HL-60/S4 treated with retinoic acid at 250 ng/mL for 4 days and 3 days (cell line): ENCODE measurements at regions not wholly inside any gene's neighbourhood (a gene's known extent, or its start where the extent isn't known, plus 50 kb on each side); places are given as distances from the start of the nearest gene placed in this dataset.

Experiments
- in situ Hi-C: fragments of 300-500 bp; cut with MboI; formaldehyde crosslinking; loops from 2 replicates; pipeline ENCODE4 v1.7.0; 2022; ENCODE audit warnings: low sequenced_read_pairs

GRCh38 chr19:28500296-28500695 lies 712.7 kb downstream of the UQCRFS1 start:
- in situ Hi-C loops, result no loop called here

GRCh38 chr19:28498404-28498976 lies 714.5 kb downstream of the UQCRFS1 start:
- in situ Hi-C loops, result no loop called here

- in situ Hi-C loops, result no loop called here
These were observed 715.1 kb downstream of the UQCRFS1 start for GRCh38 chr19:28497887-28498286.

GRCh38 chr19:28497137-28497536 lies 715.8 kb downstream of the UQCRFS1 start:
- in situ Hi-C loops, result no loop called here

GRCh38 chr19:28495046-28495445 lies 717.9 kb downstream of the UQCRFS1 start:
- in situ Hi-C loops, result no loop called here

GRCh38 chr19:28494461-28494860 lies 718.5 kb downstream of the UQCRFS1 start:
- in situ Hi-C loops, result no loop called here

GRCh38 chr19:28493884-28494283 lies 719.1 kb downstream of the UQCRFS1 start:
- in situ Hi-C loops, result no loop called here

GRCh38 chr19:28492621-28493020 lies 720.3 kb downstream of the UQCRFS1 start:
- in situ Hi-C loops, result no loop called here

- in situ Hi-C loops, result no loop called here
These were observed 720.8 kb downstream of the UQCRFS1 start for GRCh38 chr19:28492201-28492600.

GRCh38 chr19:28489776-28490175 lies 723.2 kb downstream of the UQCRFS1 start:
- in situ Hi-C loops, result no loop called here

- in situ Hi-C loops, result no loop called here
These were observed 723.8 kb downstream of the UQCRFS1 start for GRCh38 chr19:28489126-28489660.

GRCh38 chr19:28487999-28488398 lies 725.0 kb downstream of the UQCRFS1 start:
- in situ Hi-C loops, result no loop called here

- in situ Hi-C loops, result no loop called here
These were observed 726.0 kb downstream of the UQCRFS1 start for GRCh38 chr19:28486926-28487325.

- in situ Hi-C loops, result no loop called here
These were observed 726.5 kb downstream of the UQCRFS1 start for GRCh38 chr19:28486473-28486872.

GRCh38 chr19:28485292-28485691 lies 727.7 kb downstream of the UQCRFS1 start:
- in situ Hi-C loops, result no loop called here

GRCh38 chr19:28483197-28483596 lies 729.8 kb downstream of the UQCRFS1 start:
- in situ Hi-C loops, result no loop called here

- in situ Hi-C loops, result no loop called here
These were observed 730.7 kb downstream of the UQCRFS1 start for GRCh38 chr19:28482221-28482620.

GRCh38 chr19:28481674-28482073 lies 731.3 kb downstream of the UQCRFS1 start:
- in situ Hi-C loops, result no loop called here

GRCh38 chr19:28475525-28475924 lies 737.4 kb downstream of the UQCRFS1 start:
- in situ Hi-C loops, result no loop called here

GRCh38 chr19:28472843-28473242 lies 740.1 kb downstream of the UQCRFS1 start:
- in situ Hi-C loops, result no loop called here

- in situ Hi-C loops, result no loop called here
These were observed 741.0 kb downstream of the UQCRFS1 start for GRCh38 chr19:28471731-28472510.

- in situ Hi-C loops, result loop anchor here (10.0 kb wide), 1 partner anchor 165 kb away; no protein-coding TSS in a partner anchor
These were observed 743.4 kb downstream of the UQCRFS1 start for GRCh38 chr19:28469544-28469943.
